ENCODE measurements at regions not wholly inside any gene's neighbourhood (a gene's known extent, or its start where the extent isn't known, plus 50 kb on each side); places are given as distances from the start of the nearest gene placed in this dataset.
"Not testable (repeated sequence)": the region's sequence is repeated elsewhere in the genome, so short reads cannot be mapped to it uniquely, and the experiment has no call there.

GRCh38 chrY:3406896-3407452, 171.9 kb upstream of the TGIF2LY start:
- TF ChIP-seq, protein P1, sequence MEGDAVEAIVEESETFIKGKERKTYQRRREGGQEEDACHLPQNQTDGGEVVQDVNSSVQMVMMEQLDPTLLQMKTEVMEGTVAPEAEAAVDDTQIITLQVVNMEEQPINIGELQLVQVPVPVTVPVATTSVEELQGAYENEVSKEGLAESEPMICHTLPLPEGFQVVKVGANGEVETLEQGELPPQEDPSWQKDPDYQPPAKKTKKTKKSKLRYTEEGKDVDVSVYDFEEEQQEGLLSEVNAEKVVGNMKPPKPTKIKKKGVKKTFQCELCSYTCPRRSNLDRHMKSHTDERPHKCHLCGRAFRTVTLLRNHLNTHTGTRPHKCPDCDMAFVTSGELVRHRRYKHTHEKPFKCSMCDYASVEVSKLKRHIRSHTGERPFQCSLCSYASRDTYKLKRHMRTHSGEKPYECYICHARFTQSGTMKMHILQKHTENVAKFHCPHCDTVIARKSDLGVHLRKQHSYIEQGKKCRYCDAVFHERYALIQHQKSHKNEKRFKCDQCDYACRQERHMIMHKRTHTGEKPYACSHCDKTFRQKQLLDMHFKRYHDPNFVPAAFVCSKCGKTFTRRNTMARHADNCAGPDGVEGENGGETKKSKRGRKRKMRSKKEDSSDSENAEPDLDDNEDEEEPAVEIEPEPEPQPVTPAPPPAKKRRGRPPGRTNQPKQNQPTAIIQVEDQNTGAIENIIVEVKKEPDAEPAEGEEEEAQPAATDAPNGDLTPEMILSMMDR (IDR thresholded peaks at IDR 0.05; ENCODE audit: borderline replicate concordance, extremely low read depth, low read length, poor library complexity, severe bottlenecking), result not testable (repeated sequence)
- TF ChIP-seq EZH2 (IDR thresholded peaks at IDR 0.05; ENCODE audit: borderline replicate concordance, low read depth, low read length, severe bottlenecking), result not testable (repeated sequence)
